Kidney (tissue), 13 donors: ENCODE measurements at regions not wholly inside any gene's neighbourhood (a gene's known extent, or its start where the extent isn't known, plus 50 kb on each side); places are given as distances from the start of the nearest gene placed in this dataset.

Source experiments
- DNase-seq, 5 donors: peaks; one replicate each; pipeline ENCODE4 v3.0.0-alpha.2; 2013 to 2020
- FAIRE-seq: peaks from 2 replicates; lab custom pipeline; 2012; peaks lifted over from hg19 to GRCh38; lab: Jason Lieb, UNC
- H3K27ac ChIP-seq, 2 donors: one replicate each; pipeline ENCODE4 v1.7.0; 2013; ENCODE audit warnings: low read depth in 2 of 2, low read length in 2 of 2, inconsistent platforms in 1 of 2
- H3K27me3 ChIP-seq: one replicate; pipeline ENCODE4 v1.7.1; 2013; ENCODE audit warnings: low read length, inconsistent platforms; ENCODE audit not compliant: control insufficient read depth, insufficient read depth
- H3K36me3 ChIP-seq, 3 donors: one replicate each; pipeline versions ENCODE4 v1.7.0 to v1.7.1; 2013; ENCODE audit warnings: low read length in 3 of 3, control low read depth in 1 of 3, inconsistent platforms in 1 of 3; ENCODE audit not compliant: insufficient read depth in 3 of 3, control insufficient read depth in 2 of 3
- H3K4me1 ChIP-seq, 3 donors: one replicate each; pipeline versions ENCODE4 v1.7.0 to v1.7.1; 2013; ENCODE audit warnings: low read length in 3 of 3, inconsistent platforms in 1 of 3, low read depth in 1 of 3; ENCODE audit not compliant: control insufficient read depth in 2 of 3, insufficient read depth in 2 of 3
- H3K4me3 ChIP-seq, 3 donors: one replicate each; pipeline versions ENCODE4 v1.7.0 to v1.8.1; 2013; ENCODE audit warnings: low read length in 3 of 3, control low read depth in 1 of 3, inconsistent platforms in 1 of 3
- H3K9ac ChIP-seq, 3 donors: one replicate each; pipeline versions ENCODE4 v1.7.0 to v1.7.1; 2013; ENCODE audit warnings: low read length in 3 of 3, control low read depth in 1 of 3, inconsistent platforms in 1 of 3
- H3K9me3 ChIP-seq, 3 donors: one replicate each; pipeline versions ENCODE4 v1.7.0 to v1.7.1; 2013; ENCODE audit warnings: low read length in 3 of 3, control low read depth in 1 of 3, inconsistent platforms in 1 of 3; ENCODE audit not compliant: control insufficient read depth in 2 of 3, insufficient read depth in 1 of 3
- CTCF ChIP-seq: IDR thresholded peaks from 3 replicates; pipeline ENCODE4 v1.5.1; 2012; ENCODE audit warnings: mild to moderate bottlenecking, moderate library complexity, borderline replicate concordance; ENCODE audit not compliant: insufficient read depth; ENCODE audit errors: extremely low read depth
- intact Hi-C: fragments of 100-400 bp; cut with DNase I; formaldehyde crosslinking; loops from one replicate; pipeline ENCODE4 v1.11.1; 2022
- donor health status: control.
- donor health status: control.
- donor health status: control.
- donor health status: control.
- donor health status: control.
- donor health status: DM: yes; HTN: yes; CAD: no.
- donor health status: Normal renal cell carcinoma (clear cell type).

- intact Hi-C loops, result no loop called here
- Histone ChIP-seq H3K9ac (no peak overlapping the region), H3K4me3 (no peak overlapping the region), H3K27me3 (no peaks in the 10 kb centered on the region), H3K27ac (no peak overlapping the region), H3K36me3 (no peaks in the 10 kb centered on the region), H3K4me1 (no peaks in the 10 kb centered on the region), H3K9me3 (peaks cover 0 to 7% (median 1%) of the 10 kb centered on the region in 3 donors)
- DNase-seq, result no peak
- TF ChIP-seq CTCF, result no peak
- FAIRE-seq, result no peak
Measured at GRCh38 chr12:115776399-115776798, 501.1 kb downstream of the MED13L start.

GRCh38 chr12:115774148-115774895 is 503.2 kb downstream of the MED13L start:
- Histone ChIP-seq H3K9ac (no peak overlapping the region), H3K9me3 (peaks cover 0 to 7% (median 1%) of the 10 kb centered on the region in 3 donors), H3K36me3 (no peaks in the 10 kb centered on the region), H3K27me3 (no peaks in the 10 kb centered on the region), H3K27ac (no peak overlapping the region), H3K4me3 (no peak overlapping the region), H3K4me1 (no peaks in the 10 kb centered on the region)
- DNase-seq, result peak in 4 of 5 donors; percentile 48 to 63 (median 56)
- intact Hi-C loops, result no loop called here
- no peak for TF ChIP-seq CTCF
- no peak for FAIRE-seq

GRCh38 chr12:115771601-115772000 is 505.9 kb downstream of the MED13L start:
- TF ChIP-seq CTCF, result no peak
- no peaks in the 10 kb centered on the region for H3K27me3 ChIP-seq
- FAIRE-seq (no peak), DNase-seq (no peak)
- peaks cover 0 to 7% (median 1%) of the 10 kb centered on the region in 3 donors for H3K9me3 ChIP-seq
- no peaks in the 10 kb centered on the region for H3K4me1 ChIP-seq
- H3K27ac ChIP-seq, result no peak overlapping the region
- no peak overlapping the region for H3K9ac ChIP-seq
- no peaks in the 10 kb centered on the region for H3K36me3 ChIP-seq
- H3K4me3 ChIP-seq, result no peak overlapping the region
- intact Hi-C loops, result no loop called here

GRCh38 chr12:115771065-115771464 is 506.4 kb downstream of the MED13L start:
- Histone ChIP-seq H3K27me3 (no peaks in the 10 kb centered on the region), H3K4me3 (no peak overlapping the region), H3K9ac (no peak overlapping the region), H3K9me3 (peaks cover 0 to 7% (median 1%) of the 10 kb centered on the region in 3 donors), H3K36me3 (no peaks in the 10 kb centered on the region), H3K4me1 (no peaks in the 10 kb centered on the region), H3K27ac (no peak overlapping the region)
- FAIRE-seq (no peak), DNase-seq (peak in 4 of 5 donors; percentile 52 to 74 (median 63))
- TF ChIP-seq CTCF, result peak; percentile 31
- intact Hi-C loops, result no loop called here
